ENCODE measurements at regions not wholly inside any gene's neighbourhood (a gene's known extent, or its start where the extent isn't known, plus 50 kb on each side); places are given as distances from the start of the nearest gene placed in this dataset.

DNA sequence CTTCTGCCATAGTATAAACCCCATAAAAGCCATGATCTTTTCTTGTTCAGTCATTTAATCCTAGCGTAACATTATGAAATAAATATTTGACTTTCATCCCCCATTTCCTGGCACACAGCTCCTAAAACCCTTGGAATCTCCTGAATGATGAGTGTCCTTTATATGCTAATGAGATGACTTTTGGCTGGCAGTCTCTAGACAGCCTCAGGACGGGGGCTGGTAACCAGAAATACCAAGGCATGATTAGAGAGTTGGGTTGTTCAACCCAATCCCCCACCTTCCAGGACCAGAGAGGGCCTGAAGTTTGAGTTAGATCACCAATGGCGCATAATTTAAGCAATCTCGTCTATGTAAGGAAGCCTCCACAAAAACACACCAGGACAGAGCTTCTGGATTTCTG, 1246.1 kb upstream of the TENM4 start:
- TF ChIP-seq, protein P1, sequence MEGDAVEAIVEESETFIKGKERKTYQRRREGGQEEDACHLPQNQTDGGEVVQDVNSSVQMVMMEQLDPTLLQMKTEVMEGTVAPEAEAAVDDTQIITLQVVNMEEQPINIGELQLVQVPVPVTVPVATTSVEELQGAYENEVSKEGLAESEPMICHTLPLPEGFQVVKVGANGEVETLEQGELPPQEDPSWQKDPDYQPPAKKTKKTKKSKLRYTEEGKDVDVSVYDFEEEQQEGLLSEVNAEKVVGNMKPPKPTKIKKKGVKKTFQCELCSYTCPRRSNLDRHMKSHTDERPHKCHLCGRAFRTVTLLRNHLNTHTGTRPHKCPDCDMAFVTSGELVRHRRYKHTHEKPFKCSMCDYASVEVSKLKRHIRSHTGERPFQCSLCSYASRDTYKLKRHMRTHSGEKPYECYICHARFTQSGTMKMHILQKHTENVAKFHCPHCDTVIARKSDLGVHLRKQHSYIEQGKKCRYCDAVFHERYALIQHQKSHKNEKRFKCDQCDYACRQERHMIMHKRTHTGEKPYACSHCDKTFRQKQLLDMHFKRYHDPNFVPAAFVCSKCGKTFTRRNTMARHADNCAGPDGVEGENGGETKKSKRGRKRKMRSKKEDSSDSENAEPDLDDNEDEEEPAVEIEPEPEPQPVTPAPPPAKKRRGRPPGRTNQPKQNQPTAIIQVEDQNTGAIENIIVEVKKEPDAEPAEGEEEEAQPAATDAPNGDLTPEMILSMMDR (conservative IDR thresholded peaks at IDR 0.05), result no peak
- H3K27ac Mint-ChIP-seq (ENCODE audit: unreplicated experiment), result no peak overlapping the region
- no peaks in the 10 kb centered on the region for H3K4me1 Mint-ChIP-seq
- no peak for DNase-seq (ENCODE audit: low read depth, low spot score)
- no peaks in the 10 kb centered on the region for H3K36me3 Mint-ChIP-seq (ENCODE audit: low read depth)
- peaks cover 2% of the 10 kb centered on the region for H3K9me3 Mint-ChIP-seq
- no peak overlapping the region for H3K4me3 Mint-ChIP-seq
- H3K27me3 Mint-ChIP-seq (ENCODE audit: low read depth), result no peaks in the 10 kb centered on the region

DNA sequence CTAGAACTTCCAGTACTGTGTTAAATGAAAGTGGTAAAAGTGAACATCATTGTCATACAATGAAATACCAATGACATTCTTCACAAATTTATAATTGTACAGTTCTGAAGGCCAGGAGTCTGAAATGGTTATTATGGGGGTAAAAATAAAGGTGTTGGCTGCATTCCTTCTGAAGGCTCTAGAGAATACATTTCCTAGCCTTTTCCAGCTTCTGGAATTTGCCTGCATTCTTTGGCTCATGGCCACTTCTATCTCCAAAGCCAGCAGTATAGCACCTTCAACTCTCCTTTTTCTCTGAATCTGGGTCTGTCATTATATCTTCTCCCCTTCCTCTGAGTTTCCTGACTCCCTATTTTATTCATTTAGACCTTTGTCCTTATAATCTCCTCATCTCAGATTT, 1232.7 kb upstream of the TENM4 start:
- no peak for DNase-seq (ENCODE audit: low read depth, low spot score)
- no peak overlapping the region for H3K27ac Mint-ChIP-seq (ENCODE audit: unreplicated experiment)
- H3K9me3 Mint-ChIP-seq, result peaks cover 6% of the 10 kb centered on the region
- H3K4me3 Mint-ChIP-seq, result no peak overlapping the region
- H3K36me3 Mint-ChIP-seq (ENCODE audit: low read depth), result peaks cover 7% of the 10 kb centered on the region
- H3K4me1 Mint-ChIP-seq, result no peaks in the 10 kb centered on the region
- TF ChIP-seq, protein P1 (conservative IDR thresholded peaks at IDR 0.05), result no peak
- H3K27me3 Mint-ChIP-seq (ENCODE audit: low read depth), result no peaks in the 10 kb centered on the region

DNA sequence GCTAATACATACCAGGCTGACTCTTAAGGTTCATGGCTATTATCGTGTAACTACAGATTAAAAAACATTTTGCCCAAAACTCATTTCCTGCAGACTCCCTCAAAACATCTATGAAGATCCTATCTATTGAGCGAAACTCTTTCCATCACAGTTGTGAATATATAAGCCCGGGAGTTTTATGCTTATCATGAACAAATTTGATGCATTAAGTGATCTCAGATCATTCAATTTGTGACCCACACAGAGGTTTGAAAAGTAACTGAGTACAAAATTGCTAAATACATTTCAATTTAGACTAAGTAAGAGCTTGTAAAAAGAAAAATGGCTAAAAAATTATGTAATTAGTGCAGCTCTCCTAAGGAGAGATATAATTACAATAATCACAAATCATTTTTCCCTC, 1228.8 kb upstream of the TENM4 start:
- H3K27me3 Mint-ChIP-seq (ENCODE audit: low read depth), result no peaks in the 10 kb centered on the region

GRCh38 chr11:80668039-80668438, 1227.2 kb upstream of the TENM4 start:
- H3K36me3 Mint-ChIP-seq (ENCODE audit: low read depth), result peaks cover 5% of the 10 kb centered on the region
- H3K27me3 Mint-ChIP-seq (ENCODE audit: low read depth), result no peaks in the 10 kb centered on the region
- no peaks in the 10 kb centered on the region for H3K4me1 Mint-ChIP-seq
- H3K9me3 Mint-ChIP-seq, result peaks cover 3% of the 10 kb centered on the region
- TF ChIP-seq, protein P1 (conservative IDR thresholded peaks at IDR 0.05), result no peak
- no peak overlapping the region for H3K27ac Mint-ChIP-seq (ENCODE audit: unreplicated experiment)
- H3K4me3 Mint-ChIP-seq, result no peak overlapping the region
- DNase-seq (ENCODE audit: low read depth, low spot score), result no peak

More for the DNA sequence above, 1228.8 kb upstream of the TENM4 start:
- H3K36me3 Mint-ChIP-seq (ENCODE audit: low read depth), result peaks cover 5% of the 10 kb centered on the region
- TF ChIP-seq, protein P1 (conservative IDR thresholded peaks at IDR 0.05), result no peak
- H3K4me1 Mint-ChIP-seq, result no peaks in the 10 kb centered on the region
- DNase-seq (ENCODE audit: low read depth, low spot score), result no peak
- H3K4me3 Mint-ChIP-seq, result no peak overlapping the region
- H3K9me3 Mint-ChIP-seq, result peaks cover 3% of the 10 kb centered on the region
- no peak overlapping the region for H3K27ac Mint-ChIP-seq (ENCODE audit: unreplicated experiment)

GRCh38 chr11:80655834-80656233, 1215.0 kb upstream of the TENM4 start:
- TF ChIP-seq, protein P1 (conservative IDR thresholded peaks at IDR 0.05), result no peak
- H3K9me3 Mint-ChIP-seq, result peaks cover 6% of the 10 kb centered on the region
- H3K27ac Mint-ChIP-seq (ENCODE audit: unreplicated experiment), result no peak overlapping the region
- H3K27me3 Mint-ChIP-seq (ENCODE audit: low read depth), result no peaks in the 10 kb centered on the region
- H3K4me3 Mint-ChIP-seq, result no peak overlapping the region
- H3K4me1 Mint-ChIP-seq, result peaks cover 15% of the 10 kb centered on the region
- no peak for DNase-seq (ENCODE audit: low read depth, low spot score)
- peaks cover 2% of the 10 kb centered on the region for H3K36me3 Mint-ChIP-seq (ENCODE audit: low read depth)

DNA sequence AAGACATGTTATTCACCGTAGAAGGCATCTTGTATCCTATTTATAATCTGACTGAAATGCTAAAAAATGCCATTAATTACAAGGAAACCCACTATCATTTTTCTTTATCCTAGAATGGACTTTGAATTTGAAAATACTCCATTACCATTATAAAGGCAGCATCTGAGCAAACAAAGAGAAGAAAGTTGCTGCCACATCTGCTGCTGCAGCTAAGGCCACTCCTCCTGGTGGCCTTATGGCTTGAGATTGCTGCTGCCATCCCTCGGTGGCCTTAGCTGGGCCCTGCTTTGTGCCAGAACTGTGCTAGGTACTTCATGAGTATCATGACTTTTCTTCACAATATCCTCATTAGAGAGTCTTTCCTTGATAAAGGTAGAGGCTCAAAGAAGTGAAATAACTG, 1210.1 kb upstream of the TENM4 start:
- H3K9me3 Mint-ChIP-seq, result peaks cover 6% of the 10 kb centered on the region
- H3K4me1 Mint-ChIP-seq, result peaks cover 27% of the 10 kb centered on the region
- H3K27me3 Mint-ChIP-seq (ENCODE audit: low read depth), result no peaks in the 10 kb centered on the region
- no peak for DNase-seq (ENCODE audit: low read depth, low spot score)
- no peak overlapping the region for H3K4me3 Mint-ChIP-seq
- TF ChIP-seq, protein P1 (conservative IDR thresholded peaks at IDR 0.05), result no peak
- peaks cover 2% of the 10 kb centered on the region for H3K36me3 Mint-ChIP-seq (ENCODE audit: low read depth)
- no peak overlapping the region for H3K27ac Mint-ChIP-seq (ENCODE audit: unreplicated experiment)

Data from neural crest cell (in vitro differentiated cells).